ENCODE measurements at regions not wholly inside any gene's neighbourhood (a gene's known extent, or its start where the extent isn't known, plus 50 kb on each side); places are given as distances from the start of the nearest gene placed in this dataset.
A peak's percentile ranks its signal among the peaks of the same experiment; 100 is the strongest.

- Histone ChIP-seq H3K27me3 (no peaks in the 10 kb centered on the region), H3K9me3 (ENCODE audit: low read depth) (no peaks in the 10 kb centered on the region), H3K27ac (no peak overlapping the region), H3K4me1 (ENCODE audit: low read depth) (peaks cover 14% of the 10 kb centered on the region), H3K4me3 (no peak overlapping the region), H3K36me3 (no peaks in the 10 kb centered on the region)
- TF ChIP-seq CTCF (IDR thresholded peaks at IDR 0.05; ENCODE audit: low read depth, low read length): no peak
- DNase-seq (ENCODE audit: low read depth in 1 of 2, low spot score in 1 of 2): peak in 1 of 2 donors; percentile 54
Measured at GRCh38 chr2:149652926-149653325, 65.4 kb upstream of the MMADHC start.

- Histone ChIP-seq H3K27ac (no peak overlapping the region), H3K4me3 (no peak overlapping the region), H3K4me1 (ENCODE audit: low read depth) (peaks cover 14% of the 10 kb centered on the region), H3K27me3 (no peaks in the 10 kb centered on the region), H3K9me3 (ENCODE audit: low read depth) (no peaks in the 10 kb centered on the region), H3K36me3 (no peaks in the 10 kb centered on the region)
- peak in 1 of 2 donors; percentile 73 for DNase-seq (ENCODE audit: low read depth in 1 of 2, low spot score in 1 of 2)
- TF ChIP-seq CTCF (IDR thresholded peaks at IDR 0.05; ENCODE audit: low read depth, low read length): no peak
Measured at GRCh38 chr2:149652526-149652925, 65.0 kb upstream of the MMADHC start.

GRCh38 chr2:149651229-149651628 lies 63.7 kb upstream of the MMADHC start:
- Histone ChIP-seq H3K27me3 (no peaks in the 10 kb centered on the region), H3K4me3 (no peak overlapping the region), H3K9me3 (ENCODE audit: low read depth) (no peaks in the 10 kb centered on the region), H3K36me3 (no peaks in the 10 kb centered on the region), H3K27ac (no peak overlapping the region), H3K4me1 (ENCODE audit: low read depth) (peaks cover 7% of the 10 kb centered on the region)
- no peak for TF ChIP-seq CTCF (IDR thresholded peaks at IDR 0.05; ENCODE audit: low read depth, low read length)
- DNase-seq (ENCODE audit: low read depth in 1 of 2, low spot score in 1 of 2): no peak

GRCh38 chr2:149650006-149650405 lies 62.4 kb upstream of the MMADHC start:
- no peak overlapping the region for H3K4me3 ChIP-seq
- H3K9me3 ChIP-seq (ENCODE audit: low read depth): no peaks in the 10 kb centered on the region
- no peak overlapping the region for H3K27ac ChIP-seq
- TF ChIP-seq CTCF (IDR thresholded peaks at IDR 0.05; ENCODE audit: low read depth, low read length): no peak
- H3K4me1 ChIP-seq (ENCODE audit: low read depth): peaks cover 7% of the 10 kb centered on the region
- H3K36me3 ChIP-seq: no peaks in the 10 kb centered on the region
- peak in 1 of 2 donors; percentile 67 for DNase-seq (ENCODE audit: low read depth in 1 of 2, low spot score in 1 of 2)
- H3K27me3 ChIP-seq: no peaks in the 10 kb centered on the region

GRCh38 chr2:149648282-149649030 lies 60.9 kb upstream of the MMADHC start:
- Histone ChIP-seq H3K36me3 (no peaks in the 10 kb centered on the region), H3K4me1 (ENCODE audit: low read depth) (peaks cover 7% of the 10 kb centered on the region), H3K4me3 (no peak overlapping the region), H3K27me3 (no peaks in the 10 kb centered on the region), H3K9me3 (ENCODE audit: low read depth) (no peaks in the 10 kb centered on the region), H3K27ac (no peak overlapping the region)
- TF ChIP-seq CTCF (IDR thresholded peaks at IDR 0.05; ENCODE audit: low read depth, low read length): no peak
- DNase-seq (ENCODE audit: low read depth in 1 of 2, low spot score in 1 of 2): peak in 1 of 2 donors; percentile 99
